Calu3 (cell line): ENCODE measurements at regions not wholly inside any gene's neighbourhood (a gene's known extent, or its start where the extent isn't known, plus 50 kb on each side); places are given as distances from the start of the nearest gene placed in this dataset.

Experiments
- BruUV-seq: library from RNA; stranded (reverse); fragments of 400-500 nt; replicated peaks from 2 replicates; lab custom pipeline; 2021; lab: Mats Ljungman, UMichigan
- CTCF ChIA-PET: fragments of 300-600 bp; sonication (Branson Sonifier 250); formaldehyde crosslinking; loops from one replicate; lab custom pipeline; 2022; ENCODE audit warnings: antibody characterized with exemption; lab: Charles Lee
- DNase-seq: peaks from one replicate; pipeline ENCODE4 v3.0.0; 2022
- H3K27ac Mint-ChIP-seq: one replicate; pipeline ENCODE4 v1.8.0; 2022; ENCODE audit warnings: mixed read lengths; ENCODE audit not compliant: unreplicated experiment
- H3K27me3 Mint-ChIP-seq: one replicate; pipeline ENCODE4 v1.8.0; 2022; ENCODE audit warnings: mixed read lengths; ENCODE audit not compliant: unreplicated experiment
- H3K36me3 Mint-ChIP-seq: one replicate; pipeline ENCODE4 v1.8.0; 2022; ENCODE audit warnings: mild to moderate bottlenecking, moderate library complexity, mixed read lengths; ENCODE audit not compliant: insufficient read depth, unreplicated experiment
- H3K4me1 Mint-ChIP-seq: one replicate; pipeline ENCODE4 v1.8.0; 2022; ENCODE audit warnings: mild to moderate bottlenecking, low read depth, mixed read lengths; ENCODE audit not compliant: unreplicated experiment
- H3K4me3 Mint-ChIP-seq: one replicate; pipeline ENCODE4 v1.8.0; 2022; ENCODE audit warnings: mild to moderate bottlenecking, low read depth, moderate library complexity, mixed read lengths; ENCODE audit not compliant: unreplicated experiment
- H3K9me3 Mint-ChIP-seq: one replicate; pipeline ENCODE4 v1.8.0; 2022; ENCODE audit warnings: low read depth, mixed read lengths; ENCODE audit not compliant: unreplicated experiment
- intact Hi-C: fragments of 100-400 bp; cut with micrococcal nuclease; formaldehyde crosslinking; loops from one replicate; pipeline ENCODE4 v1.10.0; 2022; ENCODE audit not compliant: unreplicated experiment
- TF ChIP-seq, protein P1 (sequence below): fragments of 200-600 bp; IDR thresholded peaks from one replicate; pipeline ENCODE4 v1.8.0; 2022; ENCODE audit warnings: antibody characterized with exemption; ENCODE audit not compliant: unreplicated experiment

DNA sequence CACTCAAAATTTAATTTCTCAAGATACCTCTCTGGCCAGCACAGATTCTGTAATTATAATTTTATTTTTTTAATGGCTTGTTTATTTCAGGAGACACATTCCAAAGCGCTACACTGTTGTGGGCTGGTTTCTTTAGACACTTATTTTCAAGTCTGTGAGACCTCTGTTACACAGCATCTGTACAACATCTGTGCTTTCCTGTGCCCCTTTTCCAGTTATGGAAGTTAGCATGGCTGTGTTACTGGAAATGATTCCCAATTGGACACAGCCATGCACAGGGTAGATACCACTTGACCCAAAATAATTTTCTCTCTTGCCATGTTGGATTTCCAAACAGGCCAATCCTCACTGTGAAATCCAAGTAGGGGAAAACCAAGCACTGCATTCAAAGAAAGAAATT is 172.3 kb upstream of the ADCY1 start:
- no peak for DNase-seq
- H3K27ac Mint-ChIP-seq: no peak overlapping the region
- no peak overlapping the region for H3K4me3 Mint-ChIP-seq
- CTCF ChIA-PET: no interaction called here
- H3K4me1 Mint-ChIP-seq: peaks cover 19% of the 10 kb centered on the region
- H3K36me3 Mint-ChIP-seq: no peaks in the 10 kb centered on the region
- H3K27me3 Mint-ChIP-seq: peaks cover 46% of the 10 kb centered on the region
- TF ChIP-seq, protein P1, sequence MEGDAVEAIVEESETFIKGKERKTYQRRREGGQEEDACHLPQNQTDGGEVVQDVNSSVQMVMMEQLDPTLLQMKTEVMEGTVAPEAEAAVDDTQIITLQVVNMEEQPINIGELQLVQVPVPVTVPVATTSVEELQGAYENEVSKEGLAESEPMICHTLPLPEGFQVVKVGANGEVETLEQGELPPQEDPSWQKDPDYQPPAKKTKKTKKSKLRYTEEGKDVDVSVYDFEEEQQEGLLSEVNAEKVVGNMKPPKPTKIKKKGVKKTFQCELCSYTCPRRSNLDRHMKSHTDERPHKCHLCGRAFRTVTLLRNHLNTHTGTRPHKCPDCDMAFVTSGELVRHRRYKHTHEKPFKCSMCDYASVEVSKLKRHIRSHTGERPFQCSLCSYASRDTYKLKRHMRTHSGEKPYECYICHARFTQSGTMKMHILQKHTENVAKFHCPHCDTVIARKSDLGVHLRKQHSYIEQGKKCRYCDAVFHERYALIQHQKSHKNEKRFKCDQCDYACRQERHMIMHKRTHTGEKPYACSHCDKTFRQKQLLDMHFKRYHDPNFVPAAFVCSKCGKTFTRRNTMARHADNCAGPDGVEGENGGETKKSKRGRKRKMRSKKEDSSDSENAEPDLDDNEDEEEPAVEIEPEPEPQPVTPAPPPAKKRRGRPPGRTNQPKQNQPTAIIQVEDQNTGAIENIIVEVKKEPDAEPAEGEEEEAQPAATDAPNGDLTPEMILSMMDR: no peak
- no TSS peak for BruUV-seq
- intact Hi-C loops: no loop called here
- peaks cover 5% of the 10 kb centered on the region for H3K9me3 Mint-ChIP-seq

DNA sequence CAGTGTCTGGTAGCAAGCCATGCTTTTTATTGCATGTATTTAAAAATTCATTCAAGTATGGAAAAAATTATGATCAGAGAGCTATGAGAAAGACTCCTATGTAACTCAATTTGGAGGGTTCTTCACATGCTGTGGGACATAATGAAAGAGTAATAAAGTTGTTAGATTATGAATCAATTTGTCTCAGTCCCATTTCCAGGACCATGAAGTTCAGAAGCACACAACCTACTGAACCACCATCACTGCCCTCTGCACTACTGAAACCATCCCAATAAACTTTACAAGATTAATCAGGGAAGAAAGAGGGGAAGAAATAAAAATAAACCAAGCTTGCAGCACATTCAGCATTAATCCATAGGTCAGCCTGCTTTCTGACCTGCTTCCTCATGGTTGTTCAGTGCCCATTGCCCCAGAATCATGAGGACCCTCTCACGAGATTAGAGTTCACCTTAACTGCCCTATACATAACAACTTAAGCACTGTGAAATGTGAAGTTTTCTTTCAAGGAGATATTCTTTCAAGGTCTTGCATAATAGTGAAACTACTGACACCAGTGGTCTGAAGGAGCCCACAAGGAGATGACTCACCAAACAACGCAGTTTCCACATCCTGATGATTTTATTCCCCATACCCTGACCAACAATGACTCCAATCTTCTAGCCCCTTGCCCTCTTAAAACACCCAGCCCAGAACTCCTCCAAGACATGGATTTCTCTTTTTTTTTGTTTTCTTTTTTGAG is 171.5 kb upstream of the ADCY1 start:
- Mint-ChIP-seq H3K27ac (peak overlapping the region; percentile 31), H3K9me3 (peaks cover 5% of the 10 kb centered on the region), H3K36me3 (no peaks in the 10 kb centered on the region), H3K27me3 (peaks cover 40% of the 10 kb centered on the region), H3K4me1 (peaks cover 19% of the 10 kb centered on the region), H3K4me3 (no peak overlapping the region)
- BruUV-seq: no TSS peak
- intact Hi-C loops: no loop called here
- peak; percentile 20 for DNase-seq
- CTCF ChIA-PET: interaction anchor here (0.6 kb wide), 1 partner anchor 538 kb away, joined by 3 read pairs; no protein-coding TSS in a partner anchor
- TF ChIP-seq, protein P1: no peak

DNA sequence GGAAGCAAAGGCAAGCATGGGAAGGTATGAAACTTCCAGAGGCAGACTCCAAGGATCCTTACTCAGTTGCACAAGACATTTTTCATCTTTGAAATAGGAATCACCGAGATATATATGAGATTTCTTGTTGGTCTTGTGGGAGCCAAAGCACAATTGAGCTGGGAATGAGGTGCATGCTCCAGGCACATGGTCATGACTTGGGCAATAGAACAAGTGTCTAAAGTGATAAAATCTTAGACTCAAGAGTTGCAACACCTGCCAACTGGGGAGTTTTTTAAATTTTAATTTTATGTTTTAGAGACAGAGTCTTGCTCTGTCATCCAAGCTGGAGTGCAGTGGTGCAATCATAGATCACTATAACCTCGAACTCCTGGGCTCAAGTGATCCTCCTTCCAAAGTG is 169.5 kb upstream of the ADCY1 start:
- CTCF ChIA-PET: no interaction called here
- Mint-ChIP-seq H3K36me3 (no peaks in the 10 kb centered on the region), H3K9me3 (peaks cover 5% of the 10 kb centered on the region), H3K27me3 (peaks cover 59% of the 10 kb centered on the region), H3K4me3 (no peak overlapping the region), H3K4me1 (peaks cover 19% of the 10 kb centered on the region), H3K27ac (no peak overlapping the region)
- intact Hi-C loops: no loop called here
- TF ChIP-seq, protein P1: no peak
- BruUV-seq: no TSS peak
- no peak for DNase-seq

DNA sequence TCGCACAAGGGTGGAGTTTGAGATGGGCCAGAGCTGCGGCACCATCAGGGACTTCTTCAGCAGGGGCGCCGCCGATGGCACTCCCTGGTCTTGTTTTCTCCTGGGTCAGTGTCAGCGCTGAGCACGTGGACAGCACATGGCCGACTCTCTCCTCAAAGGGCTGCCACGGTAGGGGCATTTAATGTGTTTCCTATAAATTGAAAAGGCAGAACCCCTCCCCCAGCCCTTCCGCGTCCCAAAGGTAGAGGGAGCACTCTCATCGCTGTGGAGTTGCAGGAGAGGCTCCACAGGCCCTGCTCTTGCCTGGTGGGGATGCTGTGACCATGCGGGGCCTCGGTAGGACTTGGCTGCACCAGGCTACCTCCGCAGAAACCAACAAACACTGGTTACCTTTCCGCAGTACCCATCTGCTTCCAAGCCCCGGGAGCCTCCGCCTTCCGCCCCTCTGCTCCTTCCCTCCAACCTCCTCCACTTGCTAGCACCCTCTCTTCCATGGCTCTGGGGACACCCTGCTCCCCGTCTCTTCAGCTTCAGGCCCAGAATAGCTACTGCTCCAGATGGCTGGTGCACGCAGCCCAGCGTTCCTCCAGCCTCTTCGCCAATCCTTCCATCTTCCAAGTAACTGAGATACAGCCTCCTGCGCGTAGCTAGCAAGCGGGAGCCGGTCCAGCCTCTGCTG is 166.3 kb upstream of the ADCY1 start:
- CTCF ChIA-PET: interaction anchor here (0.5 kb wide), 1 partner anchor 13 kb away, joined by 3 read pairs; no protein-coding TSS in a partner anchor
- Mint-ChIP-seq H3K4me1 (peaks cover 13% of the 10 kb centered on the region), H3K27me3 (peaks cover 73% of the 10 kb centered on the region), H3K4me3 (no peak overlapping the region), H3K9me3 (peaks cover 8% of the 10 kb centered on the region), H3K27ac (no peak overlapping the region), H3K36me3 (no peaks in the 10 kb centered on the region)
- no peak for DNase-seq
- TF ChIP-seq, protein P1: no peak
- BruUV-seq: no TSS peak
- intact Hi-C loops: no loop called here
